HG03520 (cell line): ENCODE measurements at regions not wholly inside any gene's neighbourhood (a gene's known extent, or its start where the extent isn't known, plus 50 kb on each side); places are given as distances from the start of the nearest gene placed in this dataset.

Experiments used
- ATAC-seq: cut with Tn5 transposase; IDR thresholded peaks from one replicate; pipeline ENCODE4 v1.9.1; 2021; ENCODE audit warnings: mild to moderate bottlenecking, moderate library complexity; ENCODE audit not compliant: unreplicated experiment

DNA sequence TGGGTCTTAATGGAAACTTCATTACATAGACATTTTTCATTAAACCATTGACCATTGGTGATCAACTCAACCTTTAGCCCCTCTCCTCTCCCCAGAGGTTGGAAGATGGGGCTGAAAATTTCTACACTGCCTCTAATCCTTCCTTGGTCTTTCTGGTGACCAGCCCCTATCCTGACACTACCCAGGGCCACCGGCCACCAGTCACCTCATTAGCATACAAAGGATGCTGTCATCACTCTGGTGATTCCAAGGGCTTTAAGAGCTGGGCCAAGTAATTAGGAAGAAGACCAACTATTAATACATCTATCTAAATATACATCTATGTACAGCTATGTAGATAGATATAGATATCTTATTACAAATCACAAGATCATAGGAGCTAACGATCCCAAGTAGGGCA is 111.2 kb upstream of the IRX6 start:
- ATAC-seq = no peak

DNA sequence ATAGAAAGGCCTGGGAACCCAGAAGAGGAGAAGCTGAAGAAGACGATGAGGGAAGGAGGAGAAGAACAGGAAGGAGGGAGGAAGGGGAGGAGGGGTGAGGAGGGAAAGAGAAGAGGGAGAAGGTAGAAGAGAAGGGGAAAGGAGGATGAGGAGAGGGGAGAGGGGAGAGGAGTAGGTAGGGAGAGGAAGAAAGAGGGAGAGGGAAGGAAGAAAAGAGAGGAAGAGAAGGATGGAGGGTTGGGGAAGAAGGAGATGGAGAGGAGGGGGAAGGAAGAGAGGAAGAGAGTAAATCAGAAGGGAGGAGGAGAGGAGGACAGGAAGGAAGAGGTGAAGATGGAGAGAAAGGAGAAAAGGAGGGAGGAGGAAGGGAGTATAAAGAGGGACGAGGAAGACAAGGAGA is 109.6 kb upstream of the IRX6 start:
- no peak for ATAC-seq

GRCh38 chr16:55214974-55215494 is 109.0 kb upstream of the IRX6 start:
- no peak for ATAC-seq

- ATAC-seq = no peak
Measured at GRCh38 chr16:55217392-55217791, 106.6 kb upstream of the IRX6 start.

DNA sequence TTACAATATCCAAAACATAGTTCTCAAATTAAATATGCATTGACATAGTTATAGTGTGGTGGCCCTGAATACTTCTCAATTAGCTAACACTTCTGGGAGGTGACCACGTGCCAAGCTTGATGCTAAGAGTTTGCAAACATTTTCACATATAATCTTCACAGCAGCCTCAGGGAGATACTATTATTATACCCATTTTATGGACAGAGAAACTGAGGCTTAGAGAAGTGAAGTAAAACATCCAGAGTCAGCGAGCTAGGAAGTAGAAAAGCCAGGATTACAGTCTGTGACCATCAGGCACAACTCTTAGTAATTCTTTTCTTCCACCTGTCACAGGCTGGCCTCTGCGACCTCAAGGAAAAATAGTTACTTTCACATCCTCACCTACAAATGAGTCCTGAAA is 102.2 kb upstream of the IRX6 start:
- no peak for ATAC-seq

- ATAC-seq = no peak
Measured at GRCh38 chr16:55222486-55222885, 101.5 kb upstream of the IRX6 start.

DNA sequence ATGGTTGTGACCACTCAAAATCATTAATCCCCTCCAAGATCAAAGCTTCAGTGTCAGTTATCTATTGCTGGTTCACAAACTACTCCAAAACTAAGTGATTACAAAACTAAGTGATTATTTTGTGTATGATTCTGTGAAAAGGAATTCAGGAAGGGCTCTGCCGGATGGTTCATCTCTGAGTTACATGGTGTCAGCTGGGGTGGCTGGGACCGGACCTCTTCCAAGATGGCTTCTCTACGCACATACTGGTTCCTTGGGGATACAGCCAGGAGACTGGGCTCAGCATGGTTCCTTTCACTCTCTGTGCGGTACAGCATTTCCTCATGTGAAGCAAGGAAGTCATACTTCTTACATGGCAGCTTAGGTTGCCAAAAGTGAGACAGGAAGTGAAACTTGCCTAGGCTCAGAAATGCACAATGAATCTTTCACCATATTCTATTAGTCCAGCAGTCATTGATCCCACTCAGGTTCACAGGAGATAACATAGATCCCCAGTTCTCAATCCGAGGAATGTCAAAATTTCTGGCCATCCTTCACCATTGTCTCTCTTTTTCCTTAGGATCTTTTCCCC is 97.9 kb upstream of the IRX6 start:
- ATAC-seq = no peak

DNA sequence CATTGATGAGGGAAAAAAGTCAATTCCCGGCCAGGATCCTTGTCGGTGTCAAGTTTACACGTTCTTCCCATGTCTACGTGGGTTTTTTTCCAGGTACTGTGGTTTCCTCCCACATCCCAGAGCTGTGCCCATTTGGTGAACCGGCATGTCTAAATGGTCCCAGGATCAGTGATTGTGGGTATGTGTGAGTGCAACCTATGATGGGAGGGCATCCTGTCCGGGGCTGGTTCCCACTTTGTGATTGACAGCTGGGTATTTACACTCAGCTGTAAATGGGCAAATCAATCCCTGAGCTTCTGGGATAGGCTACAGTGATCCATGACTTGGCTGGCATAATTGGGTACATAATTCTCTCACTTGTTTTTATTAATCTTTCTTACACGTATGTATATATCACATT is 91.2 kb upstream of the IRX6 start:
- ATAC-seq = no peak

DNA sequence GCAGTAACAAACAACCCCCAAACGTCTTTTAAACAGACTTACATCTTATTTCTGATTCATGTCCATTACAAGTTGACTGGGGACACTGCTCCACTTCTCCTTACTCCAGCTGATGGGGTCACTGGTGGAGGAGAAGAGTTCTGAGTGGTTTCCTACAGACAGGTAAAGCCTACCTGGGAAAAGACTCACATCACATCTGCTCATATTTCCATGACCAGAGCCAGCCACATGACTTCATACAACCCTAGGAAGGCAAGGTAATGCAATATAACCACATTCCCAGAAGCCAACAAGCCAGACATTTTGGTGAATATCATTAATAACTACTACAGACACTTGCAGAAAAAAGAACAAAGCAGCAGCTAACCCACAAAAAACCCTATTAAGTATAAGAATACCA is 90.5 kb upstream of the IRX6 start:
- no peak for ATAC-seq

DNA sequence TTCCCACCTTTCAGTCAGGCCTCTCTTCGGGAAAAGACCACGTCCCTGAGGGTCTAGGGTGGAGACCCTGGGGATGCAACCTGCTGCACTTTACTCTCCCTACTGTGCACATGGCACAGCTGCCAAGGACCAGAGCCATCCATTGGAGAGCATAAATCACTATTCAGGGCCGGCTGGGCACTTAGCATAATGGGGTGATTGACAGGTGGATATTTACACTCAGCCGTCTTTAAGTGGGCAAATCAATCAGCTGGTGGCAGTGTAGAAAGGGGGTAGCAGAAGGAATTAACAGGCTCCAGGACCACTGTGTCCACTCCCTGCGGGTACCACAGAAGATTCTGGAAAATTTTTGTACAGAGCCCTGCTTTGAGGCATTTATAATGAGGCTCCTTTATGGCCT is 87.3 kb upstream of the IRX6 start:
- ATAC-seq = no peak

DNA sequence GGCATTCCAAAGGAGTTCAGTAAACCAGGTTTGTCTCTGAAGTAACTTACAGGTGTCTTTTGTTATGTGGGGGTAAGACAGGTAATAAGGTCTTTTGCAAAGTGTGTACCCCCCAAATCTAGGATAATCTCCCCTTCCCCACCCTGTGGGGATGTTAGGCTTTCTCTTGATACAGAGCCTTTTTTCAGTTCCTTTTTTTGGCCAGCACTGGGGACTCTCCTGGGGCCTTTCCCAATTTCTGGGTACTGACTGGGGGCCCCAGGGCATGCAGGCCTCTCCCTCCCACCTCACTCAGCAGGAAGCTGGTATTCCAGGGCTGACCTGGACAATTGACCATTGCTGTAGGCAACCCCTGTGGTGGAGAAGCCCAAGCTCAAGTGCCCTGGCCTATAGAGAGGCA is 84.3 kb upstream of the IRX6 start:
- ATAC-seq = no peak

DNA sequence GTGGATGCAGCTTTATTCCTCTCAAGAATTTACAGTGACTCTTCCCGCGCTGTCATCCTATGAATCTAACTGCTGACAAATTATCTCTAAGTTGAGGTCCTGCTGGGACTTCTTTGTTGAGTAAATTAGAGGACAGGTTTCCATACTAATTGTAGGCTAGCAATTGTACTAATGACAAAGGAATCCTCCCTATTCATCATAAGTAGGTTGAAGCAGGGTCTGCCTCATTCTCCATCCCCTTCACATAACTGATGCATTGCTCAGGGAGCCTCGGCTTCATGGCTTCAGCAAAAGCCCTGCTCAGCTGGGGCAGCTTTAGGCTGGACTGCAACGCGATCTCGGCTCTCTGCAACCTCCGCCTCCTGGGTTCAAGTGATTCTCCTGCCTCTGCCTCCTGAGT is 83.1 kb upstream of the IRX6 start:
- ATAC-seq = no peak

DNA sequence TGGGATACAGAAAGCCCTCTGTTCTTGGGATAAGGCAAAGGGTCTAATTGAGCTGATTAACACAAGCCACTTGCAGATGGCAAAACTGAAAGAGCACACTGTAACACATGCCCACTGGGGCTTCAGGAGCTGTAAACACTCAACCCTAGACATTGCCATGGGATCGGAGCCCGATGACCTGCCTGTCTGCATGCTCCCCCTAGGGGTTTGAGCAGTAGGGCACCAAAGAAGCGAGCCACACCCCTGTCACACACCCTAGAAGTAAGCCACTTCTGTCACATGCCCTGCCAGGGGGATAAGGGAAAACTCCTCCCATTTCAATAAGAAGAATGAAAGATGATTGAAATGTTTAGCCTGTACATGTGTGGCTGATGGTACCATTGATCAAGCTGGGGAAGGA is 81.3 kb upstream of the IRX6 start:
- no peak for ATAC-seq

DNA sequence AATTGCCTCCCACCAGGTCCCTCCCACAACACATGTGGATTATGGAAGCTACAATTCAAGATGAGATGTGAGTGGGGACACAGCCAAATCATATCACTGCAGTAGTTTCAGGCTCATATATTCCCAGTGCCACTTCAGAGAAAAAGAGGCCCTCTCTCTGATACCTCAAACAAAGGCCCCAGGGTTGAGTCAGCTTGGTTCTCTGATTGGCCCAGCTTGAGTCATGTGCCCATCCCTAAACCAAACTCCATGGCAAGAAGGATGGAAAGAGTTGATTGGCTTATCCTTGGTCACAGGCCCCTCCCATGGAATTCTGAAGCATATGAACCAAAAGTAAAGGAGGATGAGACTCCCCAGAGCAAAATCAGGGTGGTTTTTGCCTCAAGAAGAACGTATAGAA is 75.9 kb upstream of the IRX6 start:
- ATAC-seq = no peak

GRCh38 chr16:55248494-55248893 is 75.5 kb upstream of the IRX6 start:
- no peak for ATAC-seq

GRCh38 chr16:55249361-55249760 is 74.6 kb upstream of the IRX6 start:
- no peak for ATAC-seq

- no peak for ATAC-seq
Measured at GRCh38 chr16:55249936-55250335, 74.1 kb upstream of the IRX6 start.

- no peak for ATAC-seq
Measured at GRCh38 chr16:55250701-55251100, 73.3 kb upstream of the IRX6 start.

DNA sequence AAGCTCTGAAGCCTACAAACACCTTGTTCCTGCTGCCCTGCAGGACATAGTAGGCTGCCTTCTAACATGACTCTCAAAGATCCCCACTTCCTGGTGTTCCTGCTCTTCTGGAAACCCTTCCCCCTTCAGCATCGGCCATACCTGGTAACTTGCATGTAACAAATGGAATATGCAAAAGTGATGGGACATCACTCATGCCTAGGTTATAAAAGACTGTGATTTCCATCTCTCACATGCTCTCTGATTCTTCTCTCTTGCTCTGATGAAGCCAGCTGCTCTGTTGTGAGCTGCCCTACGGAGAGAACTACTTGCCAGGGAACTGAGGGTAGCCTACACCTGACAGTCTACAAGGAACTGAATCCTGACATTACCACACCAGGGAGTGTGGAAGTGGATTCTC is 72.9 kb upstream of the IRX6 start:
- no peak for ATAC-seq

DNA sequence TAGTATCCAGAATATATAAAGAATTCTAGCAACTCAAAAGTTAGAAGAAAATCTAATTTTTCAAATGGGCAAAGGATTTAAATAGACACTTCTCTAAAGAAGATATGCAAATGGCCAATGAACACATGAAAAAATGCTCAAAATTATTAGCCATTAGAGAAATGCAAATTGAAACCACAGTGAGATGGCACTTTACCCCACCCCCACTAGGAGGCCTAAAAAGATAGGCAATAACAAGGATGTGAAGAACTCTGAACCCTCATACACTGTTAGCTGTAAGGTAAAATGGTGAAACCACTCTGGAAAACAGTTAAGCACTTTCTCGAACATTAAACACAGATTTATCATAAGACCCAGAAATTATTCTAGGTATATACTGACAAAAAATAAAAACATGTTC is 71.4 kb upstream of the IRX6 start:
- no peak for ATAC-seq

- ATAC-seq = no peak
Measured at GRCh38 chr16:55253987-55254386, 70.0 kb upstream of the IRX6 start.

GRCh38 chr16:55255733-55256282 is 68.2 kb upstream of the IRX6 start:
- no peak for ATAC-seq

- no peak for ATAC-seq
Measured at GRCh38 chr16:55256412-55257016, 67.5 kb upstream of the IRX6 start.
